D341Med (cell line): ENCODE measurements at regions not wholly inside any gene's neighbourhood (a gene's known extent, or its start where the extent isn't known, plus 50 kb on each side); places are given as distances from the start of the nearest gene placed in this dataset.

Source experiments
- DNase-seq: peaks from one replicate; pipeline ENCODE4 v3.0.0; 2012; ENCODE audit warnings: low spot score

DNA sequence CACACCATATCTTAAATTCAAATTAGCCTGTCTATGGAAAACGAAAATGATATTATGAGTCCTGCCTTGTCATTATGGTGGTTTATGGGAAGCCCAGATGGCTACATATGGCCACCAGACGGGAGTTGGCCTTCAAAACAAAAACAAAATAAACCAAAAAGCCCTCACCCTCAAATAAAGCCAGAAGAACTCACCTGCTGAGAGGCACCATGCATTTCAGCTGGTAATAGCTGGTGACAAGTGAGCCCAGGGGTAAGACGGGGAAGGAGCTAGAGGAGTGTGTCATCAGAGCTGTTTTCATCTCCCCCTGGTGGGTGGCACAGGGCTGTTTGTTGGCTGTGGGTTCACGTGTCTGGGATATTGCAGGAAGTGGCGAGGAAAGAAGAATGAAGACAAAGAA is 152.9 kb downstream of the EFNB2 start:
- no peak for DNase-seq

- no peak for DNase-seq
These were observed 154.4 kb downstream of the EFNB2 start for GRCh38 chr13:106381091-106381490.

DNA sequence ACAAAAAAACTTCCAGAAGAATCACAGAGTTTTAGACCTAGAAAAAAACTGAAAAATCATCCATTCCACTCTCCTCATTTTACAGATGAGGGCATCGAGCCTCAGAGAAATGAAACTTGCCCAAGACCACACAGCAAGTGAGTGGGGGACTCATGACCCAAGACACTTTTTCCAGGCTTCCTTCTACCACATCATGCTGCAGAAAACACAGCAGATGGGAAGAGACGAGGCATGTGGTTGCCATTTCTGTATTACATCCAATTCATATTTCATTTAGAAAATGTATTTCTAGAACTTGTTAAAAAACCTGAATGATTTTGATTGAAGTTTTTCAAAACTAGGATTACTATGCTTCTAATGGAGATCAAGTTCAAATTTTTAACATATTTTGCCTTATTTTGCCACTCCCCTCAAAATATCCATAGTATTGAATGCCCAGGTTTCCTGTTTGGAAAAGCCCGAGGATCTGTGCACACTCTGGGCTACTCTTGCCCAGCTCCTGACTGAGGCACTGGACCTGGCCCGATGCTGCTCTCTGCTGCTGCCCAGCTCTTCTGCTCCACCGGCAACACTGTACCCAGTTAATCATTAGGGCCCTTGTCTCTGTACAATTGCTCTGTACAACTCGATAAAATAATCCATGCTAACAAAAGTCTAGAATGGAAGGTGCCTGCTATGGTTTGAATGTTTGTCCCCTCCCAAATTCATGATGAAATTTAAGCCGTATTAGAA is 157.4 kb downstream of the EFNB2 start:
- no peak for DNase-seq

DNA sequence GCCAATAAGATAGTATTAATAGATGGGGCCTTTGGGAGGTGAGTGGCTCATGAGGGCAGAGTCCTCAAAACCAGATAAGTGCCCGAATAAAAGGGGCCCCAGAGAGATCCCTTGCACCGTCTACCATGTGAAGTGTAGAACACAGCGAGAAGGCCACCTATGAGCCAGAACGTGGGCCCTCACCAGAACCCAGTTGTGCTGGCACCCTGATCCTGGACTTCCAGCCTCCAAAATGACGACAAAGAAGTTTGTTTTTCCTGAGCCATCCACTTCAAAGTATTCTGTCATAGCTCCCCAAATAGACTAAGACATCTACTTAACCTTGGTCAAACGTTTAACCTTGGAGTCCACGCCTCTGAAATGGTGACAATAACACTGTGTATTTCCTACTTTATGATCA is 158.1 kb downstream of the EFNB2 start:
- no peak for DNase-seq

DNA sequence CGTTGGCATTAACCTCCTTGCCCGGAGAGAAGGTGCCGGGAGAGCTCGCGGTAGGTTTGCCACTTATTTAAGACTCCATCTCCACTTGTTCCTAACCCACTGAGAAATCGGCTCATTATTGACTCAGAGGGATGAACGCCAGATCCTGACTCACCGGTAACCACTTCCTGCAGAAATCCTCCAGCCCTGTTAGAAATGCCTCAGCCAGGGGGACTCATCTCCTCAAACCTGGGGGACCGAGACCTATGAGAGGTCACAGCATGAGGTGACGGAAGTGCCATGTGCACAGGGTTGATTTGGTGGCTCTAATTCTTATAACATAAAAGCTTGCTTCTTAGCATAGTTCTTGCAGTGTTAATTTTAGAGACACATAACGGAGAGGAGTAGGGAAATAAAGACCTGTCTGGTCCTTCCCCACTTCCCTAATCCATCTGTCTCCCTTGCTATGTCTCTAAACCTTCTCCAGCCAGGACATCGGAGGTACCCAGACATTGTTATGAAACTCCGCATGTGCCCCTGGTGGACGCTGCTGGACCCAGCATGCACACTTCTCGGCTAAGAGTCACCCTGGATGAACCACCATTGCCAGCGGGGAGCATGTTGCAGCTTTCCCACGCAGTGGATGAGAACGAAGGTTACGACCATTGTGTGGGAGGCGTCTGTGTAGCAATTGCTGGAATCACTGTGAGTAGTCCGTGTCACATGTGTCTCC is 158.9 kb downstream of the EFNB2 start:
- DNase-seq, result no peak

DNA sequence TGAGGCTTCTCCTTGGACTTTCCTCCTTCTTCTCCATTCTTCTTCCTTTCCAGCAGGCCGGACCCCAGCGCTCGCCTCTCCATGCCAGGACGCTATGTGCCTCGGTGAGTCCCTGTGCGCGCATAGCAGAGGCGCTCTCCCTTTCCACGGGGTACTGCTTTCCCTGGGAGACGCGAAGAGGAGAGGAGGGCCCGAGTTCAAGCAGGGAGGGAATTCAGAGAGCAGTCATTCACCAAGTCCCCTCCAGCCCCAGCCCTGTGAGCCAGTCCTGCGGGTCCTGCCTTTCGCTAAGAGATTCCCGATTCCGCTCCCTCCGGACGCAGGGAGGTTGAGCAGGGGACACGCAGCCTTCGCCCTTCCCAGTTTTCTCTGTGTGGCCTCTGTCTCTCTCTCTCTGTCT is 160.4 kb downstream of the EFNB2 start:
- no peak for DNase-seq

- DNase-seq, result no peak
These were observed 160.8 kb downstream of the EFNB2 start for GRCh38 chr13:106374631-106375030.

GRCh38 chr13:106373989-106374572 is 161.4 kb downstream of the EFNB2 start:
- DNase-seq, result no peak

DNA sequence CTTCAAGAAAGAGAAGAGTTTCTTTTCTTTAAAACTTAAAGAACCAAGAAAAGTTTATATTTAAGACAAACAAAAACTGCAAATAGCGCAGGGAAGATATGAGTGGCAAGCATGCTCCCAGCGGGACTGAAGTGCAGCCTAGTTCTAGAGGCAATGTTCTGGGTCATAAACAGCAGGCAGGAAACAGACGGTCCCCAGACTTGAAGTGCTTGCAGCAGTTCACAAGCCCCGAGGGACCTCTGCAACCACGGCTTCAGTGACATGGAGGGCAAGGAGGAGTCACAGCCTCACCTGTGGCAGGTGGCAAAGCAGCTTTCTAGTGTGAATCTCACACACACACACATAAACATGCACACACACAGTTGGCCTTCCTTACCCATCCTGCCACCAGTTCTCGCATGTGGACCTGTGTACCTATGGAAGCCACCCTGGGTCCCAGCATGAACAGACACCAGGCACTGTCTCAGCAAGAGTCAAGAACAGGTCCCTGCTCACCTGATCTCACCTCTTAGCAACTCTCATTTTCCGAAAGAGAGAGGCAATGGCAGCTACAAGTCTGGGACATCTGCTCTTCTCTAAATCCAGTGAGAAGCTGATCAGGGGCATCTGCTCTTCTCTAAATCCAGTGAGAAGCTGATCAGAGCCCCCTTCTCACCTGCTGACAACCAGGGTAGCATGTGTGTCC is 162.0 kb downstream of the EFNB2 start:
- DNase-seq, result no peak

- no peak for DNase-seq
These were observed 163.0 kb downstream of the EFNB2 start for GRCh38 chr13:106372199-106373155.

- DNase-seq, result no peak
These were observed 164.4 kb downstream of the EFNB2 start for GRCh38 chr13:106371024-106371423.

GRCh38 chr13:106369858-106370257 is 165.6 kb downstream of the EFNB2 start:
- no peak for DNase-seq

DNA sequence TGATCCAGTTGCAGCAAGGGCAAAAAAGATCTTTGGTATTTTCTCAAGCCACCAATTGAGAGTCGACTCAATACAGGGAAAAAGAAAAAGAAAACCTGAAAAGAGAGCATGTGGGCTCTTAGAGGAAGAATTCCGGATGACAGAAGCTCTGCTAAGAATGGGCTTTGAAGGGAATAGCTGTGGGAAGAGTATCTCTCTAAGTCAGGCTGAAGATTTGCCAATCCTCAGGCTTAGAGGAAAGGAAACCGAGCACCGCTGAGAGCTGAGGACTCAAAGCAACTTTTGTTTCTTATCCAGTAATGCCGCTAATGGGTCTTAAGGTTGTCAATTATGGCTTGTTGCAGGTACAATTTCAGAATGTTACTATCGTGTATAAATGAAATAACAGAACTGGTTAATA is 166.4 kb downstream of the EFNB2 start:
- DNase-seq, result no peak

- no peak for DNase-seq
These were observed 168.0 kb downstream of the EFNB2 start for GRCh38 chr13:106367361-106367971.

DNA sequence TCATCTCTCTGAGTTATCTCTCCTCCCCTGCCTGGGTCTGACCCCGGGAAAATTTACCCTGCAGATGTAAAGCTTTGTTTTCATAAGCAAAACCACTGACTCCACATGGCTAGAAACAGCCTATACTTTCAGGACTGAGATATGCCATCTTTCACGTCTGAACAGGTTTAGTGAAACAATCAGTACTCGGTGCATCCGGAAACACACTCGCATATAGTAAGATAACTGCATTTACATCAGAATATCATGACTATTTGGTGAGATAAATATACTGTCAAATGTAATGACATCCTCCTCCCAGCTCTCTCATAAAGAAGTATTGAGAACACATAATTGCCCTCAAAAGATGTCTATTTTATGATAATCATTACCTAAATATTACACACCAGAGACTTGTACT is 172.8 kb downstream of the EFNB2 start:
- no peak for DNase-seq

DNA sequence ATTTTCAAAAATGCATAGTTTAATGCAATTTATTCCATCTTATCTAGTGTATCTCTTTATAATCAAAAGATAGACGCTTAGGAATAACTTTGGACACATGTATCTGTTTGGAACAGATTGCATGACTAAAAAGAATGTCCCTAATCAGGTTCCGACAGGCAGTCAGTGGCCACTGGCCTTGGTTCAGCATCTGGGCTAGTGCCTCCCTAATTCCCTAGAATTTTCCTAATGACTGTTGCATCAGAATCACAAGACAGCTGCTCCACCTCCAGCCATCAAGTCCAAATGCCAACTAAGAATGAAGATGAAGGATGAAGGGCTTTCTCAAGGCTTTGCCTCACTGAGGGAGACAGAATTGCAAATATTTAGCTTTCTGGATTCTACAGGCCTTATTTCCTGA is 173.8 kb downstream of the EFNB2 start:
- DNase-seq, result no peak

- DNase-seq, result no peak
These were observed 178.3 kb downstream of the EFNB2 start for GRCh38 chr13:106357198-106357597.

DNA sequence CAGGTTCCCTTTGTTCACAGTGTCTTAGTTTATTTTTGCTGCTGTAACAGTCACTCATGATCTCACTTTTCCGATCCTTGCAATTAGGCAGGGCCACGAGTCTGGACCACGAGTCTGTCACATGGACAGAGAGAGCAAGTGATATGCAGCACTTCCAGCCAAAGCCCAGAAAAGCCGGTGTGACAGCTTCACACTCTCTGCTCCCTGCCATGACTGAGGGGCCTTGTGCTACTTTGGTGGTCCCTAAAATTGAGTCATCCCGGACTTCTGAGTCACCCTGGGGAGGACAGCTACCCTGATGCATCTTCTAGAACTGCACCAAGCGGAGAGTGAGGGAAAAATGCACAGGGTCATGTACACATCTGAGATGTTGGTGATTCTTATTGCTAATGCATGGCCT is 179.6 kb downstream of the EFNB2 start:
- no peak for DNase-seq

GRCh38 chr13:106354961-106355360 is 180.5 kb downstream of the EFNB2 start:
- DNase-seq, result no peak

GRCh38 chr13:106352850-106353249 is 182.6 kb downstream of the EFNB2 start:
- no peak for DNase-seq

DNA sequence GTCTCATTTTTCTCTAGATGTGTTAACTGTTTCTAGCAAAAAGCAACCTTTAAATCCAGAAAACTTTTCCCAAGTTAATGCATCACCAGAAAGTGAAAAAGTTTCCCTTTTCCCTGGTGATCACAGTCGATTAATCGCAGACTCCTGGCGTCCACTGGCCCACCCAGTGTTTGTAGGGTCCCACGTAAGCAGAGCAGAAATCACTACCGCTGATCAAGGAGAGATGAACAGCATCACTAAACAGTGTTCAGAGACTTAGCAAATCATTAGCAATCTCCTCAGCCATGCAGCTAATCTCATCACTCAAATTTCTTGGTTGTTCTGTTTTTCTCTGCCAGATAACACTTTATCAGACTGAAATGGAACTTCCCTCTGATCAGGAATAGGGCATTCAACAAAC is 184.2 kb downstream of the EFNB2 start:
- no peak for DNase-seq
